ENCODE measurements at regions not wholly inside any gene's neighbourhood (a gene's known extent, or its start where the extent isn't known, plus 50 kb on each side); places are given as distances from the start of the nearest gene placed in this dataset.

- no peak for DNase-seq
These were observed 146.8 kb upstream of the GAP43 start for GRCh38 chr3:115476472-115476871.

GRCh38 chr3:115478359-115478758 lies 145.0 kb upstream of the GAP43 start:
- DNase-seq, result no peak

DNA sequence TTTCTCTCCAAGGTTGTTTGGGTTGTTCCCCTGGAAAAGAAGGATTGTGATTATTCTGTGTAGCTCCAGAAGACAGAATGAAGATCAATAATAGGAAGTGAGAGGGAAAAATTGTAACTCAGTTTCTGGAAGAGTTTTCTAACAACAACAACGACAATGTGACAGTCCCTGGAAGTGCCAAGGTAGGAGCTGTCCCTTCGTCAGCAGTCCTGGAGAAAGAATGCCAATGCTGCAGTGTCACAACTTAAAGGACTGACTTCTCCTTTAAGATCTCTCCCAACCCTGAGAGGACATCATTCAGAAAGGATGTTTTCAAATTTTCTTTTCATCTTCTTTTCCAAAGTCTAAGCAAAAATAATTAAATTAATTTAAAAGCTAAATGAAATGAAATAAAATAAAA lies 136.4 kb upstream of the GAP43 start:
- no peak for DNase-seq

DNA sequence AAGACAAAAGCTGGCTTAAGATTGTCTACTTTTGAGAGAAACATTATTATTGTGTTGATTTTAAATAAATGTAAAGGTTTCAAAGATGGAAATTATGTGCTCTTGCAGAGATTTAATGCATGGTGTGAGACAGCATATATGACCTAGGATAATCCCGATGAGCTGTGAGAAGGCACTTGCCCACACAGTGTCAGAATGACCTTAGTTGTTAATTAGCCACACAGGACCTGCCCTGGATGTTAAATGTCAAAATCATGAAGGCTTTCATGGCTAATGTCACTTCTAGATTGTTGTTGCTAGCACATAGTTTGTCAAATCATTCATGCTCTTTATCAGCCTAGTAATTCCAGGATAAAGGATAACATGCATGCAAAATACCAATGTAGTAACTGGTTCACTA lies 135.3 kb upstream of the GAP43 start:
- DNase-seq, result no peak

DNA sequence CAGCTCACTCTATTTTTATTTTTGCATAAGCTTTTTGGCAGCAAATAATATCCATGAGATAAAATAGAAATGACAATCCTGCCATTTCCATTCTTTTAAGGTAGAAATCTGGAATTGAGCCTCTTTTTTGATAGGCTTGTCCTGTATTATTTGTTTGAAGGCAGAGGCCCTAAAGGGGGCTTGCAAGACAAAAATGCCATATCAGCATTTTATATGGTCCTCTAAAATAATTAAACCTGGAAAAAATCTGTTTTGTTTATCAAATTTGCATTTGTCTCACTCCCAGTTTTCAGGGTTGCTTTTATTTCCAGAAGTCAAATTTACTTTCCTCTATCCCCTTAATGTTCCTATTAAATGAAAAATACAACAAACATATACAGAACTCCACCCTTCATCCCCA lies 134.9 kb upstream of the GAP43 start:
- no peak for DNase-seq

DNA sequence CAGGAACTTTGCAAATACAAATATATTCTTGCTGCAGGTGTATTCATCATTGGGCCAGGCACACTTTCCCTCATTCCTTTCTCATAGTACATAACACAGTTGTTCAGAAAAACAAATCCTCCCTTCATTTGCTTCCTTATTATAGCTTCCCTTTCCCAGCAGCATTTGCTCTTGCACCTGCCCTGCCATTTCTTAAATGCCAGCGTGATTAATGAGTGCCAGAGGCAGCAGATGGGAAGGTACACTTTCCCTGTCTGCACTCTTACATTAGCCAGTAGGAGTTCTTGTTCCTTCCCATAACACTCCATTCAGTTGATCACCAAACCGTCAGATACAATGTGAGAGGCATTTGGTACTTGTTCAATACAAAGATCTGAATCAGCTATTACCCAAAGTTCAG lies 128.5 kb upstream of the GAP43 start:
- DNase-seq, result no peak

DNA sequence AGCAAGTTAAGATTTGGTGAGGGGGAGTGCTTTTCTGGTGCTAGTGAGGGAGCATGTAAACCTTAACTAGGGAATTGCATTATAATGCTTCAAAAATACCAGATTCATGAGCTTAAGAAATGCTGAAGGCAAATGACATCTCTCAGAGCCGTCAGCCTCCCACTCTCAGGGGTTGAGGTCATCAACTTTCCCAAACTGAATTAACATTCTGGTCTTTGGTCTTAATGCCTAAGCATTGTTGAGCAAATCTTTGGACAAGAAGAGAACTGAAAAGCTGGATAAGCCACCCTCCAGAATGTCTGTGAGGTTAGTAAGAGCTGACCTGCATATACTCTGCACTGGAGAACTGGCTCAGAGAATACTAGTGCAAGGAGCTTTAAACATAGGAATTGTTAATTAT lies 124.9 kb upstream of the GAP43 start:
- DNase-seq, result no peak

DNA sequence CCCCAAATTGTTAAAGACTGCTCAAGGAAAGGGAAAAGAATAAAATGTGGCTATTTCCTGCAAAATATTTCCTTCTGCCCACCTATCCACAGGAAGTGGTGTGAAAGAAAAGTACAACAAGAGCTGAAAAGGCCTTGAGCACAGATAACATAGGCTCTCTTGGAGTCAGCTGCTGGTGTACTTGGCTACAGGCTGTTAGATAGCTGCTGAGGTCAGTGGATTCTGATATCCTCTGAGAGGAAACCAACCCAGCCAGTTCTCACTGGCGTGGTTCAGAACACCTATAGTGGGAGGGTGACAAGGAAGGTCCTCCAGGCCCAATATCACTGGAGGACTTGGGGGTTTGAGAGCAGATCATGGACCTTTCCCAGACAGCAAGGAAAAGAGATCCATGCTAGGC lies 124.4 kb upstream of the GAP43 start:
- DNase-seq, result no peak

DNA sequence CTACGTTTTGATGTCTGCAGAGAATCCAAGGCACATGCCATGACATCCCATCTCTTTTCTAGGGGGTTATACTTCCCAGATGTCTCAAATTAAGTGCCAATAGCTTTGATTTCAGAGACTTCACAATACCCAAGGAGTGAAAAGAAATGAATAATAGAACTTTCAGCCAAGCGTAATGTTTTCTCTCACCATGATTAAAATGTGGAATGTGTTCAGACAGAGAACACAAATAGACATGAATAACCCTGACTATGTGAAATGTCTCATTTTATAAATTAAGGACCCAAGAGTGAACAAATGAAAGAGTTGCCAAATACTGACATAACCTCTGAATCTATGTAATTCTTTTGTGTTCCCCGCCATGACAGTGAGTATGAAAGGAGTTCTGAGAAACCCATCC lies 123.6 kb upstream of the GAP43 start:
- no peak for DNase-seq

DNA sequence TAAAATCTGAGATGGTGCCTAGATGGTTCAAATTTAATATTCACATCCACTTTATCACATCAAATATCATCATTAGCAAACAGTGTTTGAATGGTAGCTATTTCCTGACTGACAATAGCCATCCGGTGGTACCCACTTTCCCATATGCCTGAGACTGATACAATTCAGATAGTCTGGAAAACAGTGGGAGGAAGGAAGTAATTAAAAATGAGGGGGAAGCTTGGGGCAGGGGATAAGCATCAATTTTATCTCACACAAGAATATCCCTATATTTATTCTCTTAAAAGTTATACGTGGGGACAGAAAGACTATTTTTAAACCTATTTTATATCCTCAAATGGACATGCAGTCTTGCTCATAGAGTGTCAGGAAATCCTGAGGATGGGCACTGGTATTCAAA lies 122.5 kb upstream of the GAP43 start:
- DNase-seq, result no peak

GRCh38 chr3:115502128-115502527 lies 121.2 kb upstream of the GAP43 start:
- no peak for DNase-seq

DNA sequence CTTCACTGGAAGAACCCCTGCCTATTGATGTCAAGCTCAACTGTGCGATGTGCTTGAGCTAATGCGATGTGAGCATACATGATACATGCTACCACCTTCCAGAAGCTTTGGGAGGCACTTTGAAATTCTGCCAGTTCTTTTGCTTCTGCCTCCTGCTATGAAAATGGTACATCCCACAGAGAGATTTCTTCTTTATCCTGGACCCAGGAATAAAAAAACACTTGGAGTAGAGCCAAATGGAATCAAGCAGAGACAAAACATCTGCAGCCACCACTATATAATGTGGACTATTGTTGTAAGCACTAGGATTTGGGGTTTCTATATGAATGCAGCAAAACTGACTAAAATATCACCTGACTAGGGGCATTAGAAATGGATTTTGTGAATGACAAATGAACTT lies 119.9 kb upstream of the GAP43 start:
- no peak for DNase-seq

- DNase-seq, result no peak
These were observed 114.7 kb upstream of the GAP43 start for GRCh38 chr3:115508562-115508961.

GRCh38 chr3:115512565-115513415 lies 110.5 kb upstream of the GAP43 start:
- DNase-seq, result peak; percentile 3

DNA sequence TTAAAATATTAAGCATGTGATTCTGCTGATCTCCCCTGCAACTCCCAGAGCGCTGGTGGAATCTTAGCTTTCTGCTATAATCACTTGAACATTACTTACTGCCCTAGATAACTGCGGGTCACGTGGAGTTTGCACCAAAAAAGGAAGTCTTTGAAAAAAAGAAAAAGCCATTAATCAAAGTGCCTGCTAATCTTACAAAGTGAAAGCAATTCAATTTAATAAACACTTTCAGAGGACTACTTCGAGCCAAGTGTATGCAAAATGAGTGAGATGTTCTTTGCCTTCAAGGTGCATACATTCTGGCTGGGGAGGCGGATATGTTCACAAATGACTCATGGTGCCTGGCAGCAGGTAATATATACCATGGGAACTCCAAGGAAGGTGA lies 109.9 kb upstream of the GAP43 start:
- no peak for DNase-seq

- no peak for DNase-seq
These were observed 105.8 kb upstream of the GAP43 start for GRCh38 chr3:115517457-115518050.

- no peak for DNase-seq
These were observed 105.0 kb upstream of the GAP43 start for GRCh38 chr3:115518100-115518852.

DNA sequence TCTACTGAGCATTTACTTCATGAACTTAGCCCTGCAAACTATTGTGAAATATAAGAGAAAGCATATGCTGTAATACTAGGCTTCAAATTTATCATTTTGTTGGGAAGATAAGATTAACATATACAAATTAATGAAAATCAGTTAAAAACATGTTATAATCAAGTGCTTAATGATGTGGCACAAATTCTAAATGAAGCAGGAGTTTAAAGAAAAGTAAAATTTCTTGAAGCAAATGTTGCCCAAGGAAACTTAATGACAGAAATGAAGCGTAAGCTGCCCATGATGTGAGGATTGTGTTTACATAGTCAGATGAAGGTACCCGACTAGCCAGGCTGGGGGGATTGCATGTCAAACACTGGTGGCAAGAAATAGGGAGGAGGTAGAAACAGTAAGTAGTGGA lies 103.1 kb upstream of the GAP43 start:
- DNase-seq, result no peak

- no peak for DNase-seq
These were observed 102.6 kb upstream of the GAP43 start for GRCh38 chr3:115520651-115521245.

GRCh38 chr3:115523458-115523857 lies 99.9 kb upstream of the GAP43 start:
- no peak for DNase-seq

DNA sequence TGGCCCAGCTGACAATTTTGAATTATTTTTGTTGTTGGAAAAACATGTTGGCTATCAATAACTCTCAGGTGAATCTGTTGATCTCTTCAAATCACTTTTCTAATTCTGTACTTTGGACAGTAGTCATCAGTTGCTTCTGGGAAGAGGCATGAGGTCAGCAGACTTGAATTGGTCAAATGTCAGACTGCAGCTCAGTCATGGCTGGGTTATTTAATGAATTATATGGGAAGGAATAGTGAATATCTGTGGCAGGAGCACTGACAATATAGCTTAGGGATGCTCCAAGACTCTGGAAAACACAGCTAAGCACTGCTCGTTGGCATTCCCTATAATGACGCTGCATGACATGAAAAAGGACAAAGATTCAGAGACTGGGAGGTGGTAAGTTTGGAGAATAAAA lies 98.8 kb upstream of the GAP43 start:
- DNase-seq, result no peak

DNA sequence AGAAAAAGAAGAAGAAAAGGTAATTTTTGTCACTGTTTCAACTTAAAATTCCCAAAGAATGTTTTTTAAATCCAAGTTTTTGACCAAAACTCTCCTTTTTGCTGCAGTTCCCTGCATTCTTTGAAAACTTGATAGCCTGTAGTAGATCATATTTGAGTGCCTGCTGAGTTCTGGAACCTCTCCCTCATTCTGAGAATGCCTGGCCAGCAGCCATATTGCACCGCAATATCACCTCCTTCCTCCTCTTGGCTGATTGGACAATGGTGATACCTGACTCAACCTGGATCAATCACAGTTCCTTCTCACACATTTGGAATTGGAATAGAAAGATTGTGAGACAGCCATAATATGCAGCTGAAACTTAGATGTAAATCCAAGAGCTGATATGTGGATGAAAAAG lies 97.6 kb upstream of the GAP43 start:
- no peak for DNase-seq

- DNase-seq, result no peak
These were observed 90.1 kb upstream of the GAP43 start for GRCh38 chr3:115533218-115533617.

DNA sequence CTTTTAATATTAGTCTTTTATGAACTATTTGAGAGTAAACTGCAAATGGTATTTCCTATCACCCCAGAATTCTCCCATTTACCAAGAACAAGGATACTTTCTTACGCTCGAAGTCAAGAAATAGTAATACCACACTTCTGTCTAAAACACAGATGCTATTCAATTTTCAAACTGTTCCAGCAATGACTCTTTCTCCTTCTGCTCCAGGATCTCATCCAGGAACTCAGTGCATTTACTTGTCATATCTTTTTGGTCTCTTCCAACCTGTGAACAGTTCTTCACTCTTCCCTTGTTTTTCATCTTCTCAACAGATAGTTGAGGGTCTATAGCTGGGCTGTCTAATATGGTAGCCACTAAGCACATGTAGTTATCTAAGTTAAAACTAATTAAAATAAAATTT lies 87.1 kb upstream of the GAP43 start:
- DNase-seq, result no peak

All from activated naive CD4-positive, alpha-beta T cell treated with Interleukin-2 at 50 U/mL for 16 hours (primary cell).